GM18909 (cell line): ENCODE measurements at regions not wholly inside any gene's neighbourhood (a gene's known extent, or its start where the extent isn't known, plus 50 kb on each side); places are given as distances from the start of the nearest gene placed in this dataset.
"Not testable (repeated sequence)": the region's sequence is repeated elsewhere in the genome, so short reads cannot be mapped to it uniquely, and the experiment has no call there.

Source experiments
- ATAC-seq: cut with Tn5 transposase; IDR thresholded peaks from one replicate; pipeline ENCODE4 v1.9.1; 2021; ENCODE audit warnings: mild to moderate bottlenecking; ENCODE audit not compliant: unreplicated experiment, poor library complexity

DNA sequence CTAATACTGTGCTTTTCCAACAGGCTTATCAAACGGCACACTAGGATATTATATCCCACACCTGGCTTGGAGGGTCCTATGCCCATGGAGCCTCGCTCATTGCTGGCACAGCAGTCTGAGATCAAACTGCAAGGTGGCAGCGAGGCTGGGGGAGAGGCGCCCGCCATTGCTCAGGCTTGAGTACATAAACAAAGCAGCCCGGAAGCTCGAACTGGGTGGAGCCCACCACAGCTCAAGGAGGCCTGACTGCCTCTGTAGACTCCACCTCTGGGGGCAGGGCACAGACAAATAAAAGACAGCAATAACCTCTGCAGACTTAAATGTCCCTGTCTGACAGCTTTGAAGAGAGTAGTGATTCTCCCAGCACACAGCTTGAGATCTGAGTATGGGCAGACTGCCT, 128.0 kb upstream of the CAV2 start:
- ATAC-seq: not testable (repeated sequence)

DNA sequence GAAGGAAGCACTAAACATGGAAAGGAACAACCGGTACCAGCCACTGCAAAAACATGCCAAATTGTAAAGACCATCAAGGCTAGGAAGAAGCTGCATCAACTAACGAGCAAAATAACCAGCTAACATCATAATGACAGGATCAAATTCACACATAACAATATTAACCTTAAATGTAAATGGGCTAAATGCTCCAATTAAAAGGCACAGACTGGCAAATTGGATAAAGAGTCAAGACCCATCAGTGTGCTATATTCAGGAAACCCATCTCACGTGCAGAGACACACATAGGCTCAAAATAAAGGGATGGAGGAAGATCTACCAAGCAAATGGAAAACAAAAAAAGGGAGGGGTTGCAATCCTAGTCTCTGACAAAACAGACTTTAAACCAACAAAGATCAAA, 126.3 kb upstream of the CAV2 start:
- not testable (repeated sequence) for ATAC-seq

GRCh38 chr7:116377721-116378120, 121.8 kb upstream of the CAV2 start:
- no peak for ATAC-seq

GRCh38 chr7:116380025-116380424, 119.5 kb upstream of the CAV2 start:
- ATAC-seq: no peak

DNA sequence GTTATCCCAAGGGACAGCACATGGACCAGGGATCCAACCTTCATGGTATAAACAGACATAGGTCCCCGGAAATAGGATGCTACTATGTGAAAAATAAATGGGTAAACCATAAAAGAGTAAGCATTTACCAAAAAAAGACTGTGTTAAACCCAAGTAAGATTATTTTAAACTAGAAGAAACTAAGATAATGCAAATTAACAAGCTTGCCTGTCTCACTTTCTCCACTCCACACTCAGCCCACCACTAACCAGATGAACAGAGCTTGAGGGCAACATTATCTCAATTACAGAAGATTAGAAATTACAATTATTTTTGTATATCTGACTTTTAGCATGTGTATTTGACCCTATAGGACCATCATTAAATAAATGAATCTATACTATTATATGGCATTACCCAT, 117.2 kb upstream of the CAV2 start:
- ATAC-seq: no peak

DNA sequence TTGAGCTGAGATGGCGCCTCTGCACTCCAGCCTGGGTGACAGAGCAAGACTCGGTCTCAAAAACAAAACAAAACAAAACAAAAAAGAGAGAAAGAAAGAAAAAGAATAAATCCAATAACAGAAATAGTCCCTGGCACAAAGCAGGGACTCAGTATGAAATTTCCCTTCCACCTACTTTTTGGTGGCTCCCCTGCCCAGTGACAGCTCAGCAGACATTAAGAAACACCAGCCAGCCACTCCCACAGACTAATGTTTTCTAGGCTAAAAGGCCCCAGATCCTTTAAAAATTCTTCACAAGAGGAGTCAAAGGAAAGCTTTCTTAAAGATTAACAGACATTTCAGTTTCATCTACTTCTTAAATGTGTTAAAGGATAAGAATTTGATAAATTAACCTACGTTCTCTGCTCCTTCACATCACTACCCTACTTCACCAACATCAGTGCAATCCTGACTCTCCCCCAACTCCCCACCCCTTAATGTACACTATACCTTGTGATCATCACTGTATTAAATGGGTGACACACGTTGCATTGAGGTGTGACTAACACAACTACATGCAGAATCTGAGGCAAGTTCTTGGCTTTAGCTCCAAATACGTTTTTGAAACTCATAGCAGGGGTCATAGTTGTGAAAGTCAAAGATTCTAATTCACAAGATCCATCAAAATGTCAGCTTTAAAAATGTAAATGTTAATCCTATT, 114.5 kb upstream of the CAV2 start:
- no peak for ATAC-seq

- no peak for ATAC-seq
Observed at GRCh38 chr7:116386674-116387073, 112.9 kb upstream of the CAV2 start.

GRCh38 chr7:116390363-116390762, 109.2 kb upstream of the CAV2 start:
- ATAC-seq: no peak

- no peak for ATAC-seq
Observed at GRCh38 chr7:116392806-116393205, 106.7 kb upstream of the CAV2 start.

GRCh38 chr7:116393654-116394053, 105.9 kb upstream of the CAV2 start:
- no peak for ATAC-seq

DNA sequence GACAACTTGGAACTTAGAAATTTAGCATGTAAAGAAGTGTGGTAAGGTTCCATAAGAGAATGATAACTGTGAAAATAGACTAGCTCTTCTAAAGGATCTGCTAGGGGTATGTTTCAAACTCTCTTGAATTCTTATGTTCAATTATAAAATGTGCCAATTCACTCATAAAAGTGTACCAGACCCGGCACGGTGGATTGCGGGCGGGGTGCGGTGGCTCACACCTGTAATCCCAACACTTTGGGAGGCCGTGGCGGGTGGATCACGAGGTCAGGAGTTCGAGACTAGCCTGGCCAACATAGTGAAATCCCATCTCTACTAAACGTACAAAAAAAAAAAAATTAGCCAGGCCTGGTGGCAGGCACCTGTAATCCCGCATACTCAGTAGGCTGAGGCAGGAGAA, 105.4 kb upstream of the CAV2 start:
- no peak for ATAC-seq

DNA sequence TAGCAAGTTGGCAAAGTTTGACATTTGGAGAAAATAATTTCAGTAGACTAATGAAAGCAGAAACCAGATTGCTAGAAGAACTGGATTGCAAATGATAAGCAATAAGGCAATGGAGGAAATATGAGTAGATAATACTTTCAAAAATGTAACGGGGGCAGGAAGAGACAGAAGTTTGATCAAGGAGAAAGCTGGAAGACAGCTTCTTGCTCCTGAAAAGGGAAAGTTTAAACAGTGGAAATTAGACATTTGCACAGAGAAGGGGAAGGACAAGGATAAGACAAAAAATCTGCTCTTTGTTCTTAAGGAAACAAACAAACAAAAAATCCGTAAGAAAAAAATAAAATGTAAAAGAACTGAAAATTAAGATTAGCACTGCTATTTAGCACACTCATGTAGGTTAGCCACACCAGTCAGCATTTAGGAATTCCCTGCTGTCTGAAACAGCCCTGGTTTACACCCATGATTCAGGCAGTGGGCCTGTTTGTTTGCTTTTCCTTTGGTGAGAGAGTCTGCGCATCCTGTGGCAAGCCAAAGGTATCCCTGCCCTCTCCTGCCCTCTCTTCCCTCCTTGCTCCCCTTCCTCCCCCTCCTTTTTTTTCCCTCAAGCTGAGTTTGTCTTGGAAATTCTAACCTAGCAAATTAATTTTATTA, 104.3 kb upstream of the CAV2 start:
- no peak for ATAC-seq

DNA sequence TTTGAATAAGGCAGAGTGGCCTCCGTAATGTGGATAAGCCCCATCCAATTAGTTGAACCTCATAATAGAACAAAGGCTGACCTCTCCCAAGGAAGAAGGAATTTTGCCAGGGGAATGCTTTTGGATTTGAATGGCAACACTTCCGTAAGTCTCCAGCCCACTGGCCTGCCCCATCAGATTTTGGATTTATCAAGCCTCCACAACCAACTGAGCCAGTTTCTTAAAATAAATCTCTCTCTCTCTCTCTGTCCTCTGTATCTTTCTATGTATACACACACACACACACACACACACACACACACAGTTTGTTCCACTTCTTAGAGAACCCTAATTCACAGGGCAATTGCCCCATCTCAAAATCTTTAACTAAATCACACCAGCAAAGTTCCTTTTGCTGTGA, 100.9 kb upstream of the CAV2 start:
- no peak for ATAC-seq

- ATAC-seq: no peak
Observed at GRCh38 chr7:116399819-116400218, 99.7 kb upstream of the CAV2 start.

DNA sequence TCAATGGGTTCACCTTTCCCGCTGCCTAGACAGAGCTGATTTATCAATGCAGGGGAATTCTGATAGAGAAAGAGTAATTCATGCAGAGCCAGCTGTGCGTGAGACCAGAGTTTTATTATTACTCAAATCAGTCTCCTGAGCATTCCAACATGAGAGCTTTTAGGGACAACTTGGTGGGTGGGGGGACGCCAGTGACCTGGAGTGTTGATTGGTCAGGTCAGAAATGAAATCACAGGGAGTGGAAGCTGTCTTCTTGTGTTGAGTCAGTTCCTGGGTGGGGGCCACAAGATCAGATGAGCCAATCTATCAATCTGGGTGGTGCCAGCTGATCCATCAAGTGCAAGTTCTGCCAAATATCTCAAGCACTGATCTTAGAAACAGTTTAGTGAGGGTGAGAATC, 99.0 kb upstream of the CAV2 start:
- ATAC-seq: no peak

GRCh38 chr7:116401711-116402110, 97.8 kb upstream of the CAV2 start:
- no peak for ATAC-seq

DNA sequence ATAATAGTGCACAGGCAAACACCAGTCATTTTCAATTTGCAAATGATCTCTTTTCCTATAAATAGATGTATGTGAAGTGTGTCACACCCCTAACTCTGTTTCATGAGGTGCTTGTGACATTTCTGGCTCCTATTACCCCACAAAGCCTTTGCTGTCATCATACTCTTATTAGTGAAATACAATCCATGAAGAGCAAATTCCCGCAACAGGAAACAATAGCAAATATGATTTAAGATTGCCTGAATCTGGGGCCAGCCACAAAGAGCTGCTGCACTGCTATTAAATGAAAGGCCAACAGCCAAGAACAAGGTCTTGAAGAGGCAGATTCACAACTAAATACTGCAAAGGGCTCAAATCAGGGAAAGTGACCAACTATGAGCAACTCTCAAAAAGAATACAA, 96.3 kb upstream of the CAV2 start:
- ATAC-seq: no peak

DNA sequence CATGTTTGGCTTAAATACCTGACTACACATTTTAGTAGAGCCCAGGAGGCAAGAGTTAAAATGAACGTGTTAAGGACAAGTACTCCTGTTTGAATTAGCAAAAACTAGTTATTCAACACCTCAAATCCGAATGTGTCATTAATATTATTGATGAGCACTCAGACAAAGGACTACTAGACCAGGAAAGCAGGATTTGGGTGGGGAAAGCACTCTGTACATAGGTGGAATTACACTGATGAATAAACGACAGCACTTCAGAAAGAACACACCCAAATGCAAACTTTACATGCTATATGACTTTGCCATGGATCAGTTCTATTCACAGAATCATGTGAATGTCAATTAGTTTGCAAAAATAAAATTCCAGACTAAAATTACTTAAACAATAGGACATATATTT, 95.1 kb upstream of the CAV2 start:
- no peak for ATAC-seq

DNA sequence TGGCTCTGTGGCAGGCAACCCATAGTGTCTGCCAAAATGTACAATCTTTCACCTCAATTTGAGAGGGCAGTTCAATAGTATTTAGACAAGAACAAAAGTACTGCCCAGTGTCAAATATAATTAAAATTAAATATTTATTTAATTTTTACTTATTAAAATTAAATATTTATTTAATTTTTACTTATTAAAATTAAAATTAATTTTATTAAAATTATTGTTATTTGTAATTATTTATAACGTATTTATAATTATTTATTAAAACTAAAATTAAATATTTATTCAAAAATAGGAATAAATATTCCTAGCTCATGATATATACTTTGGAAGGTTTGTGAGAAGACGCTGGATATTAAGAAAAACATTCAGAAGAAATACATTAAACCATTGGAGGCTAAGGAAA, 93.7 kb upstream of the CAV2 start:
- ATAC-seq: no peak

DNA sequence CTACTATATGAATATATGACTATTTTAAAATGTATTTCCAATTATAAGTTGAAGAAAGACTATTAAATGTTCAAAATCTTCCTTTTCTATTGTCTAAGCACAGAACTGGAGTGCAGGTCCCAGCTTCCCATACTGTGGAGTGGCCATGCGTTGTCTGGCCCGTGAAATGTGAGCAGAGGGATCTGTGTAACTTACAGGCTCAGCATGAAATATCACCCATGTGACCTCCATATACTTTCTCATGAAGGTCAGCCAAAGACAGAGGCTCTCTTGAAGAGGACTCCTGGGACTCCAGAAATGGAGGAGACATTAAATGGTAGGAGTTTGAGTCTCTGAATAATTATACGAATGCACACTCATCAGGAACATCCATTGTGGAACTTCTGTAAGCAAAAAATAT, 92.4 kb upstream of the CAV2 start:
- ATAC-seq: no peak

- ATAC-seq: no peak
Observed at GRCh38 chr7:116408166-116408565, 91.4 kb upstream of the CAV2 start.

DNA sequence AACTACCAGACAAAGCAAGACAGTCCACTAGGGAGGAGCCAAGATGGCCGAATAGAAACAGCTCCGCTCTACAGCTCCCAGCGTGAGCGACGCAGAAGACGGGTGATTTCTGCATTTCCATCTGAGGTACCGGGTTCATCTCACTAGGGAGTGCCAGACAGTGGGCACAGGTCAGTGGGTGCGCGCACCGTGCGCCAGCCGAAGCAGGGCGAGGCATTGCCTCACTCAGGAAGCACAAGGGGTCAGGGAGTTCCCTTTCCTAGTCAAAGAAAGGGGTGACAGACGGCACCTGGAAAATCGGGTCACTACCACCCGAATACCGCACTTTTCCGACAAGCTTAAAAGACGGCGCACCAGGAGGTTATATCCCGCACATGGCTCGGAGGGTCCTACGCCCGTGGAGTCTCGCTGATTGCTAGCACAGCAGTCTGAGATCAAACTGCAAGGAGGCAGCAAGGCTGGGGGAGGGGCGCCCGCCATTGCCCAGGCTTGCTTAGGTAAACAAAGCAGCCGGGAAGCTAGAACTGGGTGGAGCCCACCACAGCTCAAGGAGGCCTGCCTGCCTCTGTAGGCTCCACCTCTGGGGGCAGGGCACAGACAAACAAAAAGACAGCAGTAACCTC, 90.6 kb upstream of the CAV2 start:
- ATAC-seq: not testable (repeated sequence)
